Activated CD8-positive, alpha-beta memory T cell treated with anti-CD3 and anti-CD28 coated beads, Interleukin-2, amount 10 ng/mL, durations not matched to agents 7 days and 5 days (primary cell): ENCODE measurements at regions not wholly inside any gene's neighbourhood (a gene's known extent, or its start where the extent isn't known, plus 50 kb on each side); places are given as distances from the start of the nearest gene placed in this dataset.
"Not testable (repeated sequence)": the region's sequence is repeated elsewhere in the genome, so short reads cannot be mapped to it uniquely, and the experiment has no call there.

Source experiments
- ATAC-seq: fragments of 150-1000 bp; cut with Tn5 transposase; one replicate; pipeline ENCODE4 v1.10.0; 2021; ENCODE audit warnings: moderate library complexity
- CTCF ChIA-PET: fragments of 350-600 bp; sonication (Branson Sonifier 250); formaldehyde crosslinking; loops from one replicate; lab custom pipeline; 2021; ENCODE audit warnings: antibody characterized with exemption; lab: Charles Lee
- DNase-seq: peaks from one replicate; pipeline ENCODE4 v3.0.0-alpha.2; 2020
- H3K27ac Mint-ChIP-seq: one replicate; pipeline ENCODE4 v1.8.0; 2021; ENCODE audit warnings: mild to moderate bottlenecking, mixed read lengths
- H3K27me3 Mint-ChIP-seq: one replicate; pipeline ENCODE4 v1.8.0; 2021; ENCODE audit warnings: mixed read lengths
- H3K36me3 Mint-ChIP-seq: one replicate; pipeline ENCODE4 v1.8.0; 2021; ENCODE audit warnings: mild to moderate bottlenecking, mixed read lengths
- H3K4me1 Mint-ChIP-seq: one replicate; pipeline ENCODE4 v1.8.0; 2021; ENCODE audit warnings: mixed read lengths
- H3K4me3 Mint-ChIP-seq: one replicate; pipeline ENCODE4 v1.8.0; 2021; ENCODE audit warnings: mild to moderate bottlenecking, moderate library complexity, mixed read lengths
- H3K9me3 Mint-ChIP-seq: one replicate; pipeline ENCODE4 v1.8.0; 2022; ENCODE audit warnings: low read depth, mixed read lengths

- H3K27ac Mint-ChIP-seq, H3K4me1 Mint-ChIP-seq, H3K4me3 Mint-ChIP-seq, H3K27me3 Mint-ChIP-seq, H3K9me3 Mint-ChIP-seq, CTCF ChIA-PET, H3K36me3 Mint-ChIP-seq, DNase-seq, ATAC-seq: not testable (repeated sequence)
Observed at GRCh38 chr14:19169561-19170362, 202.5 kb downstream of the POTEM start.

GRCh38 chr14:19172745-19173144 is 205.5 kb downstream of the POTEM start:
- DNase-seq, ATAC-seq, H3K4me1 Mint-ChIP-seq, H3K27me3 Mint-ChIP-seq, H3K4me3 Mint-ChIP-seq, H3K9me3 Mint-ChIP-seq, CTCF ChIA-PET, H3K27ac Mint-ChIP-seq, H3K36me3 Mint-ChIP-seq: not testable (repeated sequence)

- ATAC-seq, H3K9me3 Mint-ChIP-seq, H3K36me3 Mint-ChIP-seq, H3K27me3 Mint-ChIP-seq, H3K4me3 Mint-ChIP-seq, H3K4me1 Mint-ChIP-seq, DNase-seq, CTCF ChIA-PET, H3K27ac Mint-ChIP-seq: not testable (repeated sequence)
Observed at GRCh38 chr14:19173188-19173587, 206.0 kb downstream of the POTEM start.

- H3K4me3 Mint-ChIP-seq, H3K9me3 Mint-ChIP-seq, H3K36me3 Mint-ChIP-seq, H3K27ac Mint-ChIP-seq, ATAC-seq, H3K27me3 Mint-ChIP-seq, DNase-seq, H3K4me1 Mint-ChIP-seq, CTCF ChIA-PET: not testable (repeated sequence)
Observed at GRCh38 chr14:19177435-19177834, 210.2 kb downstream of the POTEM start.

GRCh38 chr14:19180297-19180696 is 213.1 kb downstream of the POTEM start:
- H3K4me3 Mint-ChIP-seq, ATAC-seq, H3K27me3 Mint-ChIP-seq, H3K36me3 Mint-ChIP-seq, H3K27ac Mint-ChIP-seq, H3K9me3 Mint-ChIP-seq, H3K4me1 Mint-ChIP-seq, DNase-seq, CTCF ChIA-PET: not testable (repeated sequence)

GRCh38 chr14:19180881-19181280 is 213.6 kb downstream of the POTEM start:
- not testable (repeated sequence) for H3K4me3 Mint-ChIP-seq, H3K36me3 Mint-ChIP-seq

GRCh38 chr14:19195146-19195545 is 227.9 kb downstream of the POTEM start:
- H3K27ac Mint-ChIP-seq, DNase-seq, H3K4me3 Mint-ChIP-seq, ATAC-seq, H3K36me3 Mint-ChIP-seq, CTCF ChIA-PET, H3K4me1 Mint-ChIP-seq, H3K9me3 Mint-ChIP-seq, H3K27me3 Mint-ChIP-seq: not testable (repeated sequence)

More at GRCh38 chr14:19180881-19181280, 213.6 kb downstream of the POTEM start:
- H3K27me3 Mint-ChIP-seq, CTCF ChIA-PET, H3K27ac Mint-ChIP-seq, H3K9me3 Mint-ChIP-seq, ATAC-seq, H3K4me1 Mint-ChIP-seq, DNase-seq: not testable (repeated sequence)

GRCh38 chr14:19197488-19198234 is 230.4 kb downstream of the POTEM start:
- H3K27me3 Mint-ChIP-seq, H3K9me3 Mint-ChIP-seq, CTCF ChIA-PET, DNase-seq, H3K27ac Mint-ChIP-seq, ATAC-seq, H3K36me3 Mint-ChIP-seq, H3K4me3 Mint-ChIP-seq, H3K4me1 Mint-ChIP-seq: not testable (repeated sequence)

- CTCF ChIA-PET, H3K27ac Mint-ChIP-seq, H3K4me3 Mint-ChIP-seq, H3K4me1 Mint-ChIP-seq, DNase-seq, H3K36me3 Mint-ChIP-seq, ATAC-seq, H3K27me3 Mint-ChIP-seq, H3K9me3 Mint-ChIP-seq: not testable (repeated sequence)
Observed at GRCh38 chr14:19198341-19198740, 231.1 kb downstream of the POTEM start.

GRCh38 chr14:19201394-19202052 is 232.6 kb downstream of the POTEG start:
- H3K27me3 Mint-ChIP-seq, H3K4me3 Mint-ChIP-seq, DNase-seq, ATAC-seq, H3K4me1 Mint-ChIP-seq, CTCF ChIA-PET, H3K9me3 Mint-ChIP-seq, H3K36me3 Mint-ChIP-seq, H3K27ac Mint-ChIP-seq: not testable (repeated sequence)

- DNase-seq, H3K27me3 Mint-ChIP-seq, H3K4me3 Mint-ChIP-seq, H3K9me3 Mint-ChIP-seq, ATAC-seq, CTCF ChIA-PET, H3K36me3 Mint-ChIP-seq, H3K27ac Mint-ChIP-seq, H3K4me1 Mint-ChIP-seq: not testable (repeated sequence)
Observed at GRCh38 chr14:19202053-19202442, 232.1 kb downstream of the POTEG start.

- ATAC-seq, H3K27me3 Mint-ChIP-seq, H3K9me3 Mint-ChIP-seq, H3K4me1 Mint-ChIP-seq, H3K4me3 Mint-ChIP-seq, H3K27ac Mint-ChIP-seq, CTCF ChIA-PET, H3K36me3 Mint-ChIP-seq, DNase-seq: not testable (repeated sequence)
Observed at GRCh38 chr14:19203250-19203972, 230.7 kb downstream of the POTEG start.

- ATAC-seq, H3K27me3 Mint-ChIP-seq, H3K4me3 Mint-ChIP-seq, H3K9me3 Mint-ChIP-seq, DNase-seq, H3K36me3 Mint-ChIP-seq, H3K4me1 Mint-ChIP-seq, CTCF ChIA-PET, H3K27ac Mint-ChIP-seq: not testable (repeated sequence)
Observed at GRCh38 chr14:19204827-19205226, 229.3 kb downstream of the POTEG start.
